ENCODE measurements at regions not wholly inside any gene's neighbourhood (a gene's known extent, or its start where the extent isn't known, plus 50 kb on each side); places are given as distances from the start of the nearest gene placed in this dataset.

- FAIRE-seq = no peak
- TF ChIP-seq EZH2 (IDR thresholded peaks at IDR 0.05; ENCODE audit: low read length) (no peak), CTCF (optimal IDR thresholded peaks at IDR 0.05 in 1 of 3, IDR thresholded peaks at IDR 0.05 in 1 of 3, conservative IDR thresholded peaks at IDR 0.05 in 1 of 3; ENCODE audit: extremely low read depth in 1 of 3, insufficient read depth in 2 of 3, low read length in 3 of 3) (no peak)
- no peaks in the 10 kb centered on the region for H3K79me2 ChIP-seq (ENCODE audit: control insufficient read depth, insufficient read depth, low read length)
- H3K36me3 ChIP-seq (ENCODE audit: control insufficient read depth in 2 of 2, extremely low read depth in 1 of 2, insufficient read depth in 2 of 2, low read length in 2 of 2) = no peaks in the 10 kb centered on the region
- no peak overlapping the region for H3K4me3 ChIP-seq (ENCODE audit: control insufficient read depth in 2 of 3, extremely low read depth in 1 of 3, insufficient read depth in 2 of 3, low read depth in 1 of 3, low read length in 3 of 3)
- dilution Hi-C loops (cut with MboI; ENCODE audit: extremely low pct_ligation_motif_present, low sequenced_read_pairs) = no loop called here
- no peak overlapping the region for H3K4me2 ChIP-seq (ENCODE audit: control insufficient read depth, extremely low read depth, insufficient read depth, low read depth, low read length)
- no peak overlapping the region for H3K27ac ChIP-seq (ENCODE audit: control insufficient read depth, insufficient read depth, low read length)
- H3K9ac ChIP-seq (ENCODE audit: control insufficient read depth, extremely low read depth, insufficient read depth, low read length) = no peak overlapping the region
- H3K9me3 ChIP-seq (ENCODE audit: control insufficient read depth, low read depth, low read length) = no peaks in the 10 kb centered on the region
- DNase-seq (ENCODE audit: low read depth, low spot score) = no peak
- H3K4me1 ChIP-seq (ENCODE audit: control insufficient read depth, extremely low read depth, insufficient read depth, low read length) = no peaks in the 10 kb centered on the region
- no peaks in the 10 kb centered on the region for H3K27me3 ChIP-seq (ENCODE audit: control insufficient read depth, extremely low read depth, insufficient read depth, low read length)
- H2AFZ ChIP-seq (ENCODE audit: control insufficient read depth, low read length) = no peak overlapping the region
- H4K20me1 ChIP-seq (ENCODE audit: control insufficient read depth, extremely low read depth, insufficient read depth, low read length) = no peaks in the 10 kb centered on the region
- no peaks in the 10 kb centered on the region for H3K9me1 ChIP-seq (ENCODE audit: control insufficient read depth, extremely low read depth, insufficient read depth, low read length)
Observed at GRCh38 chr4:155060419-155060818, 148.0 kb upstream of the NPY2R start.

GRCh38 chr4:155060873-155061272, 147.6 kb upstream of the NPY2R start:
- H3K27ac ChIP-seq (ENCODE audit: control insufficient read depth, insufficient read depth, low read length) = no peak overlapping the region
- H3K79me2 ChIP-seq (ENCODE audit: control insufficient read depth, insufficient read depth, low read length) = no peaks in the 10 kb centered on the region
- no peaks in the 10 kb centered on the region for H3K9me1 ChIP-seq (ENCODE audit: control insufficient read depth, extremely low read depth, insufficient read depth, low read length)
- H3K4me1 ChIP-seq (ENCODE audit: control insufficient read depth, extremely low read depth, insufficient read depth, low read length) = no peaks in the 10 kb centered on the region
- dilution Hi-C loops (cut with MboI; ENCODE audit: extremely low pct_ligation_motif_present, low sequenced_read_pairs) = no loop called here
- no peak for DNase-seq (ENCODE audit: low read depth, low spot score)
- H3K9me3 ChIP-seq (ENCODE audit: control insufficient read depth, low read depth, low read length) = no peaks in the 10 kb centered on the region
- no peak overlapping the region for H3K9ac ChIP-seq (ENCODE audit: control insufficient read depth, extremely low read depth, insufficient read depth, low read length)
- H4K20me1 ChIP-seq (ENCODE audit: control insufficient read depth, extremely low read depth, insufficient read depth, low read length) = no peaks in the 10 kb centered on the region
- FAIRE-seq = no peak
- no peaks in the 10 kb centered on the region for H3K36me3 ChIP-seq (ENCODE audit: control insufficient read depth in 2 of 2, extremely low read depth in 1 of 2, insufficient read depth in 2 of 2, low read length in 2 of 2)
- TF ChIP-seq CTCF (optimal IDR thresholded peaks at IDR 0.05 in 1 of 3, IDR thresholded peaks at IDR 0.05 in 1 of 3, conservative IDR thresholded peaks at IDR 0.05 in 1 of 3; ENCODE audit: extremely low read depth in 1 of 3, insufficient read depth in 2 of 3, low read length in 3 of 3) (no peak), EZH2 (IDR thresholded peaks at IDR 0.05; ENCODE audit: low read length) (no peak)
- H3K4me3 ChIP-seq (ENCODE audit: control insufficient read depth in 2 of 3, extremely low read depth in 1 of 3, insufficient read depth in 2 of 3, low read depth in 1 of 3, low read length in 3 of 3) = no peak overlapping the region
- no peak overlapping the region for H2AFZ ChIP-seq (ENCODE audit: control insufficient read depth, low read length)
- no peaks in the 10 kb centered on the region for H3K27me3 ChIP-seq (ENCODE audit: control insufficient read depth, extremely low read depth, insufficient read depth, low read length)
- no peak overlapping the region for H3K4me2 ChIP-seq (ENCODE audit: control insufficient read depth, extremely low read depth, insufficient read depth, low read depth, low read length)
